GM19467 (cell line): ENCODE measurements at regions not wholly inside any gene's neighbourhood (a gene's known extent, or its start where the extent isn't known, plus 50 kb on each side); places are given as distances from the start of the nearest gene placed in this dataset.
A peak's percentile ranks its signal among the peaks of the same experiment; 100 is the strongest.

ENCODE experiments used
- ATAC-seq: cut with Tn5 transposase; IDR thresholded peaks from one replicate; pipeline ENCODE4 v1.9.1; 2021; ENCODE audit warnings: mild to moderate bottlenecking, moderate library complexity; ENCODE audit not compliant: unreplicated experiment

GRCh38 chr5:4837489-4838058, 302.6 kb upstream of the ADAMTS16 start:
- no peak for ATAC-seq

GRCh38 chr5:4845221-4845620, 294.9 kb upstream of the ADAMTS16 start:
- ATAC-seq = no peak

- ATAC-seq = no peak
Measured at GRCh38 chr5:4847766-4848165, 292.4 kb upstream of the ADAMTS16 start.

GRCh38 chr5:4855036-4855435, 285.1 kb upstream of the ADAMTS16 start:
- no peak for ATAC-seq

GRCh38 chr5:4855880-4856279, 284.2 kb upstream of the ADAMTS16 start:
- no peak for ATAC-seq

- ATAC-seq = no peak
Measured at GRCh38 chr5:4857761-4858160, 282.4 kb upstream of the ADAMTS16 start.

- ATAC-seq = no peak
Measured at GRCh38 chr5:4859500-4860235, 280.5 kb upstream of the ADAMTS16 start.

- no peak for ATAC-seq
Measured at GRCh38 chr5:4860631-4861030, 279.5 kb upstream of the ADAMTS16 start.

GRCh38 chr5:4862500-4862899, 277.6 kb upstream of the ADAMTS16 start:
- ATAC-seq = no peak

GRCh38 chr5:4866131-4866659, 273.9 kb upstream of the ADAMTS16 start:
- no peak for ATAC-seq

GRCh38 chr5:4866817-4867216, 273.3 kb upstream of the ADAMTS16 start:
- no peak for ATAC-seq

- ATAC-seq = peak; percentile 79
Measured at GRCh38 chr5:4868140-4868735, 271.9 kb upstream of the ADAMTS16 start.

GRCh38 chr5:4873652-4874051, 266.5 kb upstream of the ADAMTS16 start:
- ATAC-seq = no peak

GRCh38 chr5:4874097-4874496, 266.0 kb upstream of the ADAMTS16 start:
- no peak for ATAC-seq

GRCh38 chr5:4875942-4876341, 264.2 kb upstream of the ADAMTS16 start:
- no peak for ATAC-seq

- no peak for ATAC-seq
Measured at GRCh38 chr5:4876804-4877203, 263.3 kb upstream of the ADAMTS16 start.

GRCh38 chr5:4877579-4877978, 262.6 kb upstream of the ADAMTS16 start:
- ATAC-seq = no peak

- no peak for ATAC-seq
Measured at GRCh38 chr5:4879075-4879474, 261.1 kb upstream of the ADAMTS16 start.

- ATAC-seq = no peak
Measured at GRCh38 chr5:4879693-4880303, 260.3 kb upstream of the ADAMTS16 start.

- no peak for ATAC-seq
Measured at GRCh38 chr5:4880304-4880741, 259.8 kb upstream of the ADAMTS16 start.

GRCh38 chr5:4881366-4882002, 258.6 kb upstream of the ADAMTS16 start:
- ATAC-seq = no peak
